A549 (cell line): ENCODE measurements at regions not wholly inside any gene's neighbourhood (a gene's known extent, or its start where the extent isn't known, plus 50 kb on each side); places are given as distances from the start of the nearest gene placed in this dataset.

ENCODE experiments used
- ATAC-seq, 2 experiments: fragments of 200-7000 bp in 1 of 2; fragments of >200 bp in 1 of 2; cut with Nextera tagmentation in 1 of 2; cut with Tn5 transposase in 1 of 2; 3 replicates each; pipeline versions ENCODE4 v1.8.0 to v1.9.1; 2018 to 2020; ENCODE audit warnings: mild to moderate bottlenecking in 1 of 2, moderate library complexity in 1 of 2
- CTCF ChIA-PET: fragments of 300-600 bp; sonication (Branson Sonifier 250); formaldehyde crosslinking; extraction: SDS; loops from one replicate; lab custom pipeline; 2021; ENCODE audit warnings: antibody characterized with exemption, inconsistent platforms; lab: Yijun Ruan, JAX
- POLR2A ChIA-PET: fragments of 350-600 bp; formaldehyde crosslinking; extraction: SDS; loops from one replicate; lab custom pipeline; 2021; ENCODE audit warnings: antibody characterized with exemption, inconsistent platforms; lab: Yijun Ruan, JAX
- DNase-seq, 2 experiments: peaks; one replicate each; pipeline versions ENCODE4 v3.0.0 to v3.0.0-alpha.2; 2011 to 2016; ENCODE audit warnings: low read depth in 1 of 2, low spot score in 1 of 2
- FAIRE-seq: peaks from 2 replicates; lab custom pipeline; 2011; peaks lifted over from hg19 to GRCh38; lab: Jason Lieb, UNC
- H3K27ac ChIP-seq, 2 experiments: fragments of >200 bp; sonication (Bioruptor Twin); formaldehyde crosslinking; 3 replicates each; pipeline ENCODE4 v1.5.1; 2016 to 2017
- H3K4me1 ChIP-seq: fragments of >200 bp; sonication (Bioruptor Twin); formaldehyde crosslinking; 3 replicates; pipeline ENCODE4 v1.6.1; 2016
- H3K4me2 ChIP-seq: fragments of >200 bp; sonication (Bioruptor Twin); formaldehyde crosslinking; 3 replicates; pipeline ENCODE4 v1.6.1; 2016
- H3K4me3 ChIP-seq: fragments of >200 bp; sonication (Bioruptor Twin); formaldehyde crosslinking; 3 replicates; pipeline ENCODE4 v1.5.1; 2016
- H3K9me3 ChIP-seq: fragments of >200 bp; sonication (Bioruptor Twin); formaldehyde crosslinking; 3 replicates; pipeline ENCODE4 v1.6.1; 2016
- BHLHE40 ChIP-seq: IDR thresholded peaks from 2 replicates; pipeline ENCODE4 v1.6.1; 2012; ENCODE audit warnings: low read depth, low read length, inconsistent platforms
- CBX2 ChIP-seq: fragments of 200-600 bp; sonication (generic); IDR thresholded peaks from 2 replicates; pipeline ENCODE4 v1.6.1; 2016; ENCODE audit warnings: low read depth, mild to moderate bottlenecking, borderline replicate concordance
- CBX8 ChIP-seq: fragments of 200-600 bp; sonication (generic); IDR thresholded peaks from 2 replicates; pipeline ENCODE4 v1.6.1; 2016
- CHD2 ChIP-seq: fragments of 150-350 bp; IDR thresholded peaks from 2 replicates; pipeline ENCODE4 v1.6.1; 2014; ENCODE audit warnings: low read length; ENCODE audit not compliant: partially characterized antibody
- FOSL2 ChIP-seq, 2 experiments: fragments of 450-650 bp in 1 of 2; fragments of >200 bp in 1 of 2; sonication (Bioruptor Twin) in 1 of 2; formaldehyde crosslinking; IDR thresholded peaks; 2 replicates each; pipeline versions ENCODE4 v1.5.0 to v1.6.1; 2016 to 2020; ENCODE audit warnings: mild to moderate bottlenecking in 1 of 2, moderate library complexity in 1 of 2
- HOXA7 ChIP-seq: fragments of 250-450 bp; sonication (Bioruptor Pico); IDR thresholded peaks from 2 replicates; pipeline ENCODE4 v1.5.0; 2020; ENCODE audit warnings: mild to moderate bottlenecking, moderate library complexity
- HOXB5 ChIP-seq: fragments of 250-450 bp; sonication (Bioruptor Pico); IDR thresholded peaks from 2 replicates; pipeline ENCODE4 v1.5.0; 2020; ENCODE audit warnings: mild to moderate bottlenecking, moderate library complexity
- JUN ChIP-seq, 2 experiments: fragments of >200 bp; sonication (Bioruptor Twin); formaldehyde crosslinking; IDR thresholded peaks; 2 replicates in 1 of 2; 3 replicates in 1 of 2; pipeline ENCODE4 v1.6.1; 2016 to 2017
- MAZ ChIP-seq: fragments of 150-350 bp; IDR thresholded peaks from 2 replicates; pipeline ENCODE4 v1.6.1; 2014; ENCODE audit warnings: antibody characterized with exemption, low read depth, low read length, borderline replicate concordance
- NFE2L2 ChIP-seq: fragments of 150-350 bp; conservative IDR thresholded peaks from 2 replicates; pipeline ENCODE4 v1.6.1; 2014; ENCODE audit warnings: low read length
- PHF8 ChIP-seq: fragments of 200-600 bp; sonication (generic); IDR thresholded peaks from 2 replicates; pipeline ENCODE4 v1.6.1; 2016; ENCODE audit warnings: low read depth, mild to moderate bottlenecking, antibody characterized with exemption, moderate library complexity, borderline replicate concordance
- POLR2A ChIP-seq: IDR thresholded peaks from 2 replicates; pipeline ENCODE4 v1.6.1; 2012; ENCODE audit warnings: mild to moderate bottlenecking, low read length
- RAD21 ChIP-seq, 2 experiments: fragments of >200 bp in 1 of 2; sonication (Bioruptor Twin) in 1 of 2; formaldehyde crosslinking in 1 of 2; IDR thresholded peaks in 1 of 2; conservative IDR thresholded peaks in 1 of 2; 2 replicates in 1 of 2; 3 replicates in 1 of 2; pipeline ENCODE4 v1.6.1; 2012 to 2018; ENCODE audit warnings: inconsistent platforms in 1 of 2
- RNF2 ChIP-seq: fragments of 200-600 bp; sonication (generic); IDR thresholded peaks from 2 replicates; pipeline ENCODE4 v1.6.1; 2016; ENCODE audit warnings: low read depth, mild to moderate bottlenecking, antibody characterized with exemption, moderate library complexity, borderline replicate concordance
- SMC3 ChIP-seq: fragments of >200 bp; sonication (Bioruptor Twin); formaldehyde crosslinking; IDR thresholded peaks from 3 replicates; pipeline ENCODE4 v1.6.1; 2018; ENCODE audit warnings: inconsistent platforms
- SREBF2 ChIP-seq: fragments of 450-650 bp; IDR thresholded peaks from 2 replicates; pipeline ENCODE4 v1.6.1; 2014; ENCODE audit warnings: mild to moderate bottlenecking, moderate library complexity
- ZC3H11A ChIP-seq: fragments of 450-650 bp; IDR thresholded peaks from 2 replicates; pipeline ENCODE4 v1.6.1; 2014; ENCODE audit warnings: antibody characterized with exemption, mild to moderate bottlenecking
- ZNF302 ChIP-seq: fragments of 250-450 bp; sonication (Bioruptor Pico); IDR thresholded peaks from 2 replicates; pipeline ENCODE4 v1.9.0; 2021; ENCODE audit warnings: inconsistent platforms, mild to moderate bottlenecking, moderate library complexity
- ZSCAN20 ChIP-seq: fragments of 250-450 bp; sonication (Bioruptor Pico); IDR thresholded peaks from 2 replicates; pipeline ENCODE4 v1.8.0; 2022; ENCODE audit warnings: mild to moderate bottlenecking, moderate library complexity
- WGBS: methylation state at CpG from one replicate; pipeline ENCODE4 v1.1.6; 2017; ENCODE audit errors: missing lambda C conversion rate; 5-methylcytosine and 5-hydroxymethylcytosine counted together
- TF ChIP-seq, protein P1 (sequence below): fragments of >200 bp; sonication (Bioruptor Twin); formaldehyde crosslinking; IDR thresholded peaks from 3 replicates; pipeline ENCODE4 v1.5.1; 2016
- TF ChIP-seq, protein P2 (sequence below): fragments of 250-450 bp; sonication (Bioruptor Pico); IDR thresholded peaks from 2 replicates; pipeline ENCODE4 v1.5.0; 2021; ENCODE audit warnings: mild to moderate bottlenecking, moderate library complexity, borderline replicate concordance
- TF ChIP-seq, protein P3 (sequence below): IDR thresholded peaks from 2 replicates; pipeline ENCODE4 v1.6.1; 2012
- TF ChIP-seq, protein P4 (sequence below): fragments of >200 bp; sonication (Bioruptor Twin); formaldehyde crosslinking; IDR thresholded peaks from 2 replicates; pipeline ENCODE4 v1.6.1; 2016
- TF ChIP-seq, protein P5 (sequence below): IDR thresholded peaks from 2 replicates; pipeline ENCODE4 v1.6.1; 2012
- TF ChIP-seq, protein P6 (sequence below): fragments of >200 bp; sonication (Bioruptor Twin); formaldehyde crosslinking; IDR thresholded peaks from 3 replicates; pipeline ENCODE4 v1.6.1; 2016

DNA sequence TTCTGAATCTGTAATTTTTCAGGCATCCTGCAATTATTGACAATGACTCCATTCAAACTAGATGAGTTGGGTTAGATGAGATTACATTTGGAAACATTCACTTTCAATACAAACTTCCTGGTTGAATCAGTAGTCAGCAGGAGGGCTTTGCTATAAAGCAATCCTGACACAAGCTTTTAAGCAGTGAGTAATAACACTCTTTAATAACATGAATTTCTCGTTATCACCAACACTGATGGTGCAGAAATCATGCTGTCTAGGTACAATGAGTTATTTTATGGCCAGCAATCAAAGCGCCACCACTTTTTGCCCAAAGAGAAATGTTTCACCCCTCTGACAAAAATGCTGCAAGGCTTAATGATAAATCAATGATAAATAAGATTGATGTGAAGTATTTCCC, 474.8 kb upstream of the CNTN4 start (continued):
- TF ChIP-seq RAD21 (conservative IDR thresholded peaks at IDR 0.05 in 1 of 2, IDR thresholded peaks at IDR 0.05 in 1 of 2), result no peak

DNA sequence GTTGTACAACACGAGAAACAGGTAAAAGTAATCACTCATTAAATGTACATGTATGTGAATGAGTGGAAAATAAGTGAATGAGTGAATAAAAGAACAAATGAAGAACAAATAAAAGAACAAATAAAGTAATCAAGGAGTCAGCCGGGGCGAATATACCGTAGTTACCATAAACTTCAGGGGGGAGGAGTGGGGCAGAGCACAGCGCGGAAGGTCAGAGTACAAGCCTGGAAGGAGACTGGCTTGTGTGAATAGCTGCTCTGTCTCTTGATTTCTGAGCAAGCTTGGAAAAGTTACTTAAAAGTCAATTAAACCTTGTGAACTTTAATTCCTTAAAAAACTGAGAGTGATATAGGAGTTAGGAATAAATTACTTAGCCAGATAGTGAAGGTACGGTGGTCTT, 466.5 kb upstream of the CNTN4 start:
- ATAC-seq (no peak), DNase-seq (no peak), FAIRE-seq (no peak)
- no peak overlapping the region for H3K4me3 ChIP-seq
- TF ChIP-seq ZC3H11A, result no peak
- no peak for TF ChIP-seq PHF8
- no peak for TF ChIP-seq BHLHE40
- TF ChIP-seq NFE2L2, result no peak
- TF ChIP-seq, protein P1, sequence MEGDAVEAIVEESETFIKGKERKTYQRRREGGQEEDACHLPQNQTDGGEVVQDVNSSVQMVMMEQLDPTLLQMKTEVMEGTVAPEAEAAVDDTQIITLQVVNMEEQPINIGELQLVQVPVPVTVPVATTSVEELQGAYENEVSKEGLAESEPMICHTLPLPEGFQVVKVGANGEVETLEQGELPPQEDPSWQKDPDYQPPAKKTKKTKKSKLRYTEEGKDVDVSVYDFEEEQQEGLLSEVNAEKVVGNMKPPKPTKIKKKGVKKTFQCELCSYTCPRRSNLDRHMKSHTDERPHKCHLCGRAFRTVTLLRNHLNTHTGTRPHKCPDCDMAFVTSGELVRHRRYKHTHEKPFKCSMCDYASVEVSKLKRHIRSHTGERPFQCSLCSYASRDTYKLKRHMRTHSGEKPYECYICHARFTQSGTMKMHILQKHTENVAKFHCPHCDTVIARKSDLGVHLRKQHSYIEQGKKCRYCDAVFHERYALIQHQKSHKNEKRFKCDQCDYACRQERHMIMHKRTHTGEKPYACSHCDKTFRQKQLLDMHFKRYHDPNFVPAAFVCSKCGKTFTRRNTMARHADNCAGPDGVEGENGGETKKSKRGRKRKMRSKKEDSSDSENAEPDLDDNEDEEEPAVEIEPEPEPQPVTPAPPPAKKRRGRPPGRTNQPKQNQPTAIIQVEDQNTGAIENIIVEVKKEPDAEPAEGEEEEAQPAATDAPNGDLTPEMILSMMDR, result no peak
- no peak for TF ChIP-seq ZNF302
- TF ChIP-seq CBX2, result no peak
- TF ChIP-seq CBX8, result no peak
- TF ChIP-seq HOXB5 (CRISPR knock-in tag), result no peak
- no peak for TF ChIP-seq ZSCAN20 (CRISPR knock-in tag)
- TF ChIP-seq, all 56 proteins: peak for 0
- ChIA-PET POLR2A (no interaction called here), CTCF (no interaction called here)
- Histone ChIP-seq H3K4me1 (no peaks in the 10 kb centered on the region), H3K9me3 (peaks cover 3% of the 10 kb centered on the region; the same call in 1 of the 3 replicates), H3K27ac (no peak overlapping the region), H3K4me2 (no peak overlapping the region)
- 33% methylated on average over 7 of the region's 7 CpGs for WGBS

DNA sequence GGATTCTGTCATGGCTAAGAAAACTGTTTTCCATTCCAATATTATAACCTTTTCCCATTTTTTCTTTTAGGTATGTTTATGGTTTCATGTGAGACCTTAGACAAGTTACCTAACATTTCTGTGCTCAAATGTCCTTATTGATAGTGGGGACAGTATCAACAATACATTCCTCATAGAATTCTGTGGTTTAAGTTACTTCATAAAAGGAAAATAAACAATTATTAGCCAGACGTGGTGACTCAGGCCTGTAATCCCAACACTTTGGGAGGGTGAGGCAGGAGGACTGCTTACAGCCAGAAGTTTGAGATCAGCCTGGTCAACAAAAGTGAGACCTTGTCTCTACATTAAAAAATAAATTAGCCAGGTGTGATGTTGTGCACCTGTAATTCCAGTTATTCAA, 436.8 kb upstream of the CNTN4 start:
- FAIRE-seq (no peak), DNase-seq (no peak), ATAC-seq (no peak)
- WGBS, result 0% methylated on average over 1 of the region's 1 CpG
- TF ChIP-seq CBX8, result no peak
- no peak for TF ChIP-seq MAZ
- TF ChIP-seq ZSCAN20 (CRISPR knock-in tag), result no peak
- TF ChIP-seq SMC3, result no peak
- no peak for TF ChIP-seq RNF2
- no peak for TF ChIP-seq NFE2L2
- no peak for TF ChIP-seq ZNF302
- TF ChIP-seq, protein P2, sequence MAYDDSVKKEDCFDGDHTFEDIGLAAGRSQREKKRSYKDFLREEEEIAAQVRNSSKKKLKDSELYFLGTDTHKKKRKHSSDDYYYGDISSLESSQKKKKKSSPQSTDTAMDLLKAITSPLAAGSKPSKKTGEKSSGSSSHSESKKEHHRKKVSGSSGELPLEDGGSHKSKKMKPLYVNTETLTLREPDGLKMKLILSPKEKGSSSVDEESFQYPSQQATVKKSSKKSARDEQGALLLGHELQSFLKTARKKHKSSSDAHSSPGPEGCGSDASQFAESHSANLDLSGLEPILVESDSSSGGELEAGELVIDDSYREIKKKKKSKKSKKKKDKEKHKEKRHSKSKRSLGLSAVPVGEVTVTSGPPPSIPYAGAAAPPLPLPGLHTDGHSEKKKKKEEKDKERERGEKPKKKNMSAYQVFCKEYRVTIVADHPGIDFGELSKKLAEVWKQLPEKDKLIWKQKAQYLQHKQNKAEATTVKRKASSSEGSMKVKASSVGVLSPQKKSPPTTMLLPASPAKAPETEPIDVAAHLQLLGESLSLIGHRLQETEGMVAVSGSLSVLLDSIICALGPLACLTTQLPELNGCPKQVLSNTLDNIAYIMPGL (CRISPR knock-in tag), result no peak
- TF ChIP-seq, protein P3, sequence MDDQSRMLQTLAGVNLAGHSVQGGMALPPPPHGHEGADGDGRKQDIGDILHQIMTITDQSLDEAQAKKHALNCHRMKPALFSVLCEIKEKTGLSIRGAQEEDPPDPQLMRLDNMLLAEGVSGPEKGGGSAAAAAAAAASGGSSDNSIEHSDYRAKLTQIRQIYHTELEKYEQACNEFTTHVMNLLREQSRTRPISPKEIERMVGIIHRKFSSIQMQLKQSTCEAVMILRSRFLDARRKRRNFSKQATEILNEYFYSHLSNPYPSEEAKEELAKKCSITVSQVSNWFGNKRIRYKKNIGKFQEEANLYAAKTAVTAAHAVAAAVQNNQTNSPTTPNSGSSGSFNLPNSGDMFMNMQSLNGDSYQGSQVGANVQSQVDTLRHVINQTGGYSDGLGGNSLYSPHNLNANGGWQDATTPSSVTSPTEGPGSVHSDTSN, result no peak
- TF ChIP-seq CHD2, result no peak
- TF ChIP-seq POLR2A, result no peak
- H3K27ac ChIP-seq, result no peak overlapping the region
- H3K4me2 ChIP-seq, result no peak overlapping the region
- POLR2A ChIA-PET, result no interaction called here
- H3K9me3 ChIP-seq, result no peaks in the 10 kb centered on the region; the same call in 1 of the 3 replicates
- no peaks in the 10 kb centered on the region for H3K4me1 ChIP-seq
- CTCF ChIA-PET, result no interaction called here
- H3K4me3 ChIP-seq, result no peak overlapping the region

DNA sequence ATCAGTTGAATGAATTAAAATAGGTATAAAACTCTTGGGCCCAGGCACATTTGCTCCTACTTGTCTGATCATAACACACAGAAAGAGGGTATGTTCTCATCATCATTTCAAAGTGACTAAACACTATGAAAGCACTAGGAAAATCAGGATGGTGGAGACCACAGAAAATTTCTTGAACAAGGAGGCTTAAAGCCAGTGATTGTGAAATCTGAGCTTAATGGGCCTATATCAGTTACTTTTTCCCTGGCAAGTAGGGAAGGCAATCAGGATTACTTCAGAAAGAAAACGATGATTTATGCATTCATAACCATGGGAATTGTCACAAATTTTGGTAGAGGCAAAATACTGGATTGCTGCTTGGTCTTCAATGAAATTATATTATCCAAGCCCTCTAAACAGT, 434.4 kb upstream of the CNTN4 start:
- DNase-seq (no peak), ATAC-seq (no peak), FAIRE-seq (no peak)
- POLR2A ChIA-PET, result no interaction called here
- Histone ChIP-seq H3K27ac (no peak overlapping the region), H3K9me3 (no peaks in the 10 kb centered on the region; the same call in 1 of the 3 replicates), H3K4me1 (no peaks in the 10 kb centered on the region), H3K4me3 (no peak overlapping the region), H3K4me2 (no peak overlapping the region)
- CTCF ChIA-PET, result no interaction called here
- TF ChIP-seq HOXB5 (CRISPR knock-in tag) (no peak), FOSL2 (IDR thresholded peaks at IDR 0.05) (no peak), FOSL2 (CRISPR knock-in tag; IDR thresholded peaks at IDR 0.05) (no peak), HOXA7 (CRISPR knock-in tag) (no peak), SREBF2 (no peak), JUN (IDR thresholded peaks at IDR 0.05) (no peak), ZNF302 (no peak)
- TF ChIP-seq, protein P4, sequence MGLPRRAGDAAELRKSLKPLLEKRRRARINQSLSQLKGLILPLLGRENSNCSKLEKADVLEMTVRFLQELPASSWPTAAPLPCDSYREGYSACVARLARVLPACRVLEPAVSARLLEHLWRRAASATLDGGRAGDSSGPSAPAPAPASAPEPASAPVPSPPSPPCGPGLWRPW, result no peak
- TF ChIP-seq, protein P5, sequence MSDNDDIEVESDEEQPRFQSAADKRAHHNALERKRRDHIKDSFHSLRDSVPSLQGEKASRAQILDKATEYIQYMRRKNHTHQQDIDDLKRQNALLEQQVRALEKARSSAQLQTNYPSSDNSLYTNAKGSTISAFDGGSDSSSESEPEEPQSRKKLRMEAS, result no peak
- TF ChIP-seq, protein P6, sequence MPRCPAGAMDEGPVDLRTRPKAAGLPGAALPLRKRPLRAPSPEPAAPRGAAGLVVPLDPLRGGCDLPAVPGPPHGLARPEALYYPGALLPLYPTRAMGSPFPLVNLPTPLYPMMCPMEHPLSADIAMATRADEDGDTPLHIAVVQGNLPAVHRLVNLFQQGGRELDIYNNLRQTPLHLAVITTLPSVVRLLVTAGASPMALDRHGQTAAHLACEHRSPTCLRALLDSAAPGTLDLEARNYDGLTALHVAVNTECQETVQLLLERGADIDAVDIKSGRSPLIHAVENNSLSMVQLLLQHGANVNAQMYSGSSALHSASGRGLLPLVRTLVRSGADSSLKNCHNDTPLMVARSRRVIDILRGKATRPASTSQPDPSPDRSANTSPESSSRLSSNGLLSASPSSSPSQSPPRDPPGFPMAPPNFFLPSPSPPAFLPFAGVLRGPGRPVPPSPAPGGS, result no peak
- 3% methylated on average over 1 of the region's 1 CpG for WGBS
